ENCODE measurements at regions not wholly inside any gene's neighbourhood (a gene's known extent, or its start where the extent isn't known, plus 50 kb on each side); places are given as distances from the start of the nearest gene placed in this dataset.

GRCh38 chr4:79850626-79851025 lies 222.4 kb downstream of the ANTXR2 start:
- H3K27me3 ChIP-seq: no peaks in the 10 kb centered on the region
- WGBS (ENCODE audit: low lambda C conversion rate, missing lambda C conversion rate): 94% methylated on average over 3 of the region's 3 CpGs

DNA sequence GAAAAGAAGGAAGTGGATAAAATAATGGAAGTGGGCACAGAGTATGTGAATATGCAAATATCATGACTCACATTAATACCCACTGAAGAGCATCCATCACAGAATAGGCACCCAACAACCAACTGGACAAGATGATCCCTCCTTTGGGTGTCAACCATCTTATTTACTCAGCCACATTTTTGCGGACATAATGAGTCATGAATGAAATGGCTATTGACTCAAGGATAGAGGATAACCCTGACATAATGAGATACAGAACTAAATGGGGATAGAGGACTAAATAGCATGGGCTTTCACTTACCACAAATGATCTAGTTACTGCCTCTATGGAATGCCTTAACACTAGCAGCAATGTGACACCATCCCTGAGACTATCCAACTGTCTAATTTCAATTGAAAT lies 224.7 kb downstream of the ANTXR2 start:
- Histone ChIP-seq H3K36me3 (replicated peaks; ENCODE audit: insufficient read depth, low read depth) (no peaks in the 10 kb centered on the region), H3K4me1 (ENCODE audit: insufficient read depth) (no peaks in the 10 kb centered on the region), H3K9me2 (replicated peaks; ENCODE audit: insufficient read depth) (no peaks in the 10 kb centered on the region), H4K20me1 (ENCODE audit: insufficient read depth, poor library complexity, severe bottlenecking) (no peaks in the 10 kb centered on the region), H3K4me3 (no peak overlapping the region), H3K4me2 (no peak overlapping the region), H3K79me2 (no peaks in the 10 kb centered on the region), H3K9me3 (ENCODE audit: low read depth) (no peaks in the 10 kb centered on the region), H2AFZ (no peak overlapping the region), H3K27ac (no peak overlapping the region), H3K27me3 (no peaks in the 10 kb centered on the region)
- 83% methylated on average over 1 of the region's 1 CpG for WGBS (ENCODE audit: low lambda C conversion rate, missing lambda C conversion rate)
- TF ChIP-seq EZH2 (IDR thresholded peaks at IDR 0.05; ENCODE audit: borderline replicate concordance): no peak
- TF ChIP-seq, protein P1, sequence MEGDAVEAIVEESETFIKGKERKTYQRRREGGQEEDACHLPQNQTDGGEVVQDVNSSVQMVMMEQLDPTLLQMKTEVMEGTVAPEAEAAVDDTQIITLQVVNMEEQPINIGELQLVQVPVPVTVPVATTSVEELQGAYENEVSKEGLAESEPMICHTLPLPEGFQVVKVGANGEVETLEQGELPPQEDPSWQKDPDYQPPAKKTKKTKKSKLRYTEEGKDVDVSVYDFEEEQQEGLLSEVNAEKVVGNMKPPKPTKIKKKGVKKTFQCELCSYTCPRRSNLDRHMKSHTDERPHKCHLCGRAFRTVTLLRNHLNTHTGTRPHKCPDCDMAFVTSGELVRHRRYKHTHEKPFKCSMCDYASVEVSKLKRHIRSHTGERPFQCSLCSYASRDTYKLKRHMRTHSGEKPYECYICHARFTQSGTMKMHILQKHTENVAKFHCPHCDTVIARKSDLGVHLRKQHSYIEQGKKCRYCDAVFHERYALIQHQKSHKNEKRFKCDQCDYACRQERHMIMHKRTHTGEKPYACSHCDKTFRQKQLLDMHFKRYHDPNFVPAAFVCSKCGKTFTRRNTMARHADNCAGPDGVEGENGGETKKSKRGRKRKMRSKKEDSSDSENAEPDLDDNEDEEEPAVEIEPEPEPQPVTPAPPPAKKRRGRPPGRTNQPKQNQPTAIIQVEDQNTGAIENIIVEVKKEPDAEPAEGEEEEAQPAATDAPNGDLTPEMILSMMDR (IDR thresholded peaks at IDR 0.05; ENCODE audit: poor library complexity): no peak
- TF ChIP-seq EZH2phosphoT487 (IDR thresholded peaks at IDR 0.05; ENCODE audit: low read depth, severe bottlenecking, unreplicated experiment): no peak
- DNase-seq (ENCODE audit: low spot score): no peak

More at GRCh38 chr4:79850626-79851025, 222.4 kb downstream of the ANTXR2 start:
- no peak for DNase-seq (ENCODE audit: low spot score)
- H3K9me3 ChIP-seq (ENCODE audit: low read depth): no peaks in the 10 kb centered on the region
- H3K4me2 ChIP-seq: no peak overlapping the region
- H3K9me2 ChIP-seq (replicated peaks; ENCODE audit: insufficient read depth): no peaks in the 10 kb centered on the region
- H3K36me3 ChIP-seq (replicated peaks; ENCODE audit: insufficient read depth, low read depth): no peaks in the 10 kb centered on the region
- no peaks in the 10 kb centered on the region for H3K79me2 ChIP-seq
- H3K4me1 ChIP-seq (ENCODE audit: insufficient read depth): no peaks in the 10 kb centered on the region
- no peak overlapping the region for H2AFZ ChIP-seq
- H4K20me1 ChIP-seq (ENCODE audit: insufficient read depth, poor library complexity, severe bottlenecking): no peaks in the 10 kb centered on the region
- H3K27ac ChIP-seq: no peak overlapping the region
- no peak overlapping the region for H3K4me3 ChIP-seq
- TF ChIP-seq, protein P1 (IDR thresholded peaks at IDR 0.05; ENCODE audit: poor library complexity): no peak
- no peak for TF ChIP-seq EZH2 (IDR thresholded peaks at IDR 0.05; ENCODE audit: borderline replicate concordance)
- no peak for TF ChIP-seq EZH2phosphoT487 (IDR thresholded peaks at IDR 0.05; ENCODE audit: low read depth, severe bottlenecking, unreplicated experiment)

DNA sequence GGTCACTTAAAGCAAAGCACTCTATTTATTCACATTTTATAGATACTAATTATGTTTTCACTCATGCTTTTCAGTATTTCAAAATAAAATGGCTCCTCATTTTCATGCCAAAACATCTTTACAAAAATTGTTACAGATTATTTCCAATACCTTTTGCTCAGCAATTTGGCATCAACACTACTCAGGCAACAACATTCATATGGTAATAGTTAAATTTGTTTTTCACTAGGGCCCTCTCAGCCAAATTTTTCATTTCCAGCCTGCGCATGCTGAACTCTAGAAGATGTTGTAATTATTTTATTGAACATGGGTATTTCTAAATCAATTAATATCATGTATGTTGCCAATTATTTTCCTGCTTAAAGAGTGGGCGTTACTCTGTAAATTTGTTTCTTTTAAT lies 225.6 kb downstream of the ANTXR2 start:
- WGBS (ENCODE audit: low lambda C conversion rate, missing lambda C conversion rate): 86% methylated on average over 2 of the region's 2 CpGs
- no peaks in the 10 kb centered on the region for H4K20me1 ChIP-seq (ENCODE audit: insufficient read depth, poor library complexity, severe bottlenecking)
- H3K27me3 ChIP-seq: no peaks in the 10 kb centered on the region
- no peaks in the 10 kb centered on the region for H3K4me1 ChIP-seq (ENCODE audit: insufficient read depth)
- DNase-seq (ENCODE audit: low spot score): no peak
- H3K27ac ChIP-seq: no peak overlapping the region
- no peaks in the 10 kb centered on the region for H3K79me2 ChIP-seq
- H3K4me3 ChIP-seq: no peak overlapping the region
- no peaks in the 10 kb centered on the region for H3K9me2 ChIP-seq (replicated peaks; ENCODE audit: insufficient read depth)
- TF ChIP-seq EZH2 (IDR thresholded peaks at IDR 0.05; ENCODE audit: borderline replicate concordance): no peak
- TF ChIP-seq, protein P1 (IDR thresholded peaks at IDR 0.05; ENCODE audit: poor library complexity): no peak
- no peak for TF ChIP-seq EZH2phosphoT487 (IDR thresholded peaks at IDR 0.05; ENCODE audit: low read depth, severe bottlenecking, unreplicated experiment)
- no peak overlapping the region for H3K4me2 ChIP-seq
- no peak overlapping the region for H2AFZ ChIP-seq
- no peaks in the 10 kb centered on the region for H3K9me3 ChIP-seq (ENCODE audit: low read depth)
- no peaks in the 10 kb centered on the region for H3K36me3 ChIP-seq (replicated peaks; ENCODE audit: insufficient read depth, low read depth)

DNA sequence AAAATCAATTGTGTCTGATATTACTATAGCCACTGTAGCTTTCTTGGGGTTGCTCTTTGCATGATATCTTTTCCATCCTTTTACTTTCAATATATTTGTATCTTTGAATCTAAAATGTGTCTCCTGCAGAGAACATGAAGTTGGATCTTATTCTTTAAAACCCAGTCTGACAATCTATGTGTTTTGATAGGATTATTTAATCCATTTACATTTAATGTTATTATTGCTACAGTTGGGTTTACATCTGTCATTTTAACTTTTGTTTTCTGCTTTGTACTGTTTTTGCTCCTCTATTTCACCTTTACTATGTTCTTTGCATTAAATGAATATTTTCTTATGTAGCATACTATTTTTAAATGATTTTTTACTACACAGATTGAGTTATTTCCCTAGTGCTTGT lies 230.9 kb downstream of the ANTXR2 start:
- Histone ChIP-seq H2AFZ (no peak overlapping the region), H3K4me3 (no peak overlapping the region), H3K9me3 (ENCODE audit: low read depth) (peaks cover 5% of the 10 kb centered on the region), H3K4me2 (no peak overlapping the region), H3K36me3 (replicated peaks; ENCODE audit: insufficient read depth, low read depth) (no peaks in the 10 kb centered on the region), H4K20me1 (ENCODE audit: insufficient read depth, poor library complexity, severe bottlenecking) (no peaks in the 10 kb centered on the region), H3K27me3 (no peaks in the 10 kb centered on the region), H3K9me2 (replicated peaks; ENCODE audit: insufficient read depth) (no peaks in the 10 kb centered on the region), H3K4me1 (ENCODE audit: insufficient read depth) (no peaks in the 10 kb centered on the region), H3K27ac (no peak overlapping the region), H3K79me2 (no peaks in the 10 kb centered on the region)
- no peak for DNase-seq (ENCODE audit: low spot score)
- TF ChIP-seq EZH2phosphoT487 (IDR thresholded peaks at IDR 0.05; ENCODE audit: low read depth, severe bottlenecking, unreplicated experiment) (no peak), EZH2 (IDR thresholded peaks at IDR 0.05; ENCODE audit: borderline replicate concordance) (no peak)
- TF ChIP-seq, protein P1 (IDR thresholded peaks at IDR 0.05; ENCODE audit: poor library complexity): no peak

Measured in hepatocyte (in vitro differentiated cells).